HG03196 (cell line): ENCODE measurements at regions not wholly inside any gene's neighbourhood (a gene's known extent, or its start where the extent isn't known, plus 50 kb on each side); places are given as distances from the start of the nearest gene placed in this dataset.

Source experiments
- ATAC-seq: cut with Tn5 transposase; IDR thresholded peaks from one replicate; pipeline ENCODE4 v1.9.1; 2021; ENCODE audit not compliant: unreplicated experiment

DNA sequence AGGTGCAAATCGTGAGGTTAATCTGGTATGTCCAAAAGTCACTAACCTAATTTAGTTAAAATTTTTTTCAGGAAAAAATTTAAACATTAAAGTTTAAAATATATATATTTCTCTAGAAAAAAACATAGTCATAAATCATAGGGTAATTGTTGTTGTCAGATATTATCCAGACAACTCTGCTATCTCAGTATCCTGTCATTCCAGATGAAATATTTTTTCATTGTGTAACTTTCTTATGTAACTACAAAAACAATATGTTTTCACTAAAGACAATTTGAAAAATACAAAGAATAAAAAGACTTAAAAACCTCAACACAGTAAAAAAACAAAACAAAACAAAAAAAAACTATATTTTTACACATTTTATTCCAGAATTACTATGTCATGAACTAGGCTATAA, 57.6 kb downstream of the TENT5A start:
- no peak for ATAC-seq

DNA sequence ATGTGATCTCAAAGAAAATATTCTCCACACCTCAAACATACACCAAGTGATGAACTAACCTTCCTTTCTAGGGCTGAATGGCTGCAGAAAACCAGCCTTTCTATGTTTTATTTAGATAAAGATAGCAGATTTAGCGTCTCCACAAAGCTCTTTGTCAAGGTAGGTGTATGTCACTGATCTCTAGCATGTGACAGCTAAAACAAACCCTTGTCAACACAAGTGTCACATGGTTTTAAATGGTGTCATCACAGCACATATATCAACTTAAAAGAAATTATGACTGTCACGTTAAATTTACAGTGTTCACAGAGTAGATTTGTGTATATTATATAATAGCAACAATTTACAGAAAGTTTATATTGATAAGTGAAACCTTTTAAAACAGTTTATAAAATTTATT, 58.3 kb downstream of the TENT5A start:
- ATAC-seq, result no peak

DNA sequence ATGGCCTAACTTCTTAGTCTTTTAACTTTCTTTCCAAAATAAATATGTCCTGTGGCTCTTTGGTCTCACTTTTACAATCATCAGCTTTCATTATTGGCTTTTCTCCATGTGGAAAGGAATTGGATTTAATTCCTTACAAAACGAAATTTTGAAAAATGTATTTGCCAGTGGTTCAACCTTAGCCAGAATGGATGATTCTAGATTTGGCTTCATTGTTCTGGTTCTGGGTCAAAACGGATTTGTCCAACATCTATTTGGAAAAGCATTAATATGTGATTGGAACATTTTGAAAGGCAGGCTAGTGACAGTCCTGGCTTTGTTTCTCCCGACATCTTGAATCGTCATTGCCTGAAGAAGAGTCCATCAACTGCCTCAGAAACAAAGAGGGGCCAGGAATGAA, 59.2 kb downstream of the TENT5A start:
- no peak for ATAC-seq

DNA sequence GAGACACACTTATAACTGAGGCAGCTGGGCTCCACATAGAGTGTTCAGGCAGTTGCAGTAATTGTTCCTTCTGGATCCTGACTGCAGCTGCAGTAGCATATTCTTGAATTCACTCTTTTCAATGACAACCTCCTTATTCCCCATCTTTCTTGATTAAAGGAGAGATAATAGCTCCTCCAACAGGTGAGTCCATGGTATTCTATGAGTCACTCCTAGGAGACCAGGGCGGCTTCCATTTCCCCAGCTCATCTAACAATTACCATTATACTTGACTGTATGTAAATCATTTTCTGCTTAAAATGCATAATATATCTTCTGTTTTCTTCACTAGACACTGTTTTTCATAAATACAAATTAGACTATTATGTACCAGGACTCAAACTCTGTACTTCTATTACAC, 62.4 kb downstream of the TENT5A start:
- no peak for ATAC-seq

DNA sequence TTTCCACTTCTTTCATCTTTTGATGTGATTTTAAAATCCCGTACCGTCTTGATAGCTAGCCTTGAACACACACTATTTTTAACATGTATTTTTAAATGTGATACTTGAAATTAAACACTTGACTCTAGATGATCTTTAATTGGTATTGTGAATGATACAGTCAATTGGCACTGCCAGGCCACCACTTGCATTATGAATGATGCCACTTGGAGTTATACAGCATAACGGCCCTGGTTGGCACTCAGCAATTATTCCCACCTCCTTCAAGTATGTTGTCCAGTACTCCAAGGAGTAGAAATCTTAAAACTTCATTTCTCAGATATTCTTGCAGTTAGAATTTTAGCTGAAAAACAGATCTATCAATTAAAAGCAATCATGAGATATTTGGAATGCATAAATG, 62.9 kb downstream of the TENT5A start:
- ATAC-seq, result no peak

DNA sequence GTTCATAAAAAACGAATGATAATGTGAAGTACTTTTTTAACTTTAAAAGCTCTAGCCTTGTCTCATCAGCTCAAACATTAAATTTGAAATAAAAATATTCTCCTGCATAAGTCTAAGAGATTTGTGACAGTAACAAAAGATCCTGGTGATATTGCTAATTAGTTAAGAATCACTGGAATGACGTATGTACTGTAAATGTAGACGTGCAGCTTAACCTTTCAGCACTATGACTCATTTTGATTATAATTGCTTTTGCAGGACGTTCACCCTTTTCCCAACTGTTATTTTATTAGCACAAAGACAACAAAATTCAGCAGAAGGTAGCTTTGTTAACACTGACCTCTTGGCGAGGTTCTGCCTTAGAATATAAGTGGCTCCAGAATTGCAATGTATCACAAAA, 68.6 kb downstream of the TENT5A start:
- no peak for ATAC-seq

DNA sequence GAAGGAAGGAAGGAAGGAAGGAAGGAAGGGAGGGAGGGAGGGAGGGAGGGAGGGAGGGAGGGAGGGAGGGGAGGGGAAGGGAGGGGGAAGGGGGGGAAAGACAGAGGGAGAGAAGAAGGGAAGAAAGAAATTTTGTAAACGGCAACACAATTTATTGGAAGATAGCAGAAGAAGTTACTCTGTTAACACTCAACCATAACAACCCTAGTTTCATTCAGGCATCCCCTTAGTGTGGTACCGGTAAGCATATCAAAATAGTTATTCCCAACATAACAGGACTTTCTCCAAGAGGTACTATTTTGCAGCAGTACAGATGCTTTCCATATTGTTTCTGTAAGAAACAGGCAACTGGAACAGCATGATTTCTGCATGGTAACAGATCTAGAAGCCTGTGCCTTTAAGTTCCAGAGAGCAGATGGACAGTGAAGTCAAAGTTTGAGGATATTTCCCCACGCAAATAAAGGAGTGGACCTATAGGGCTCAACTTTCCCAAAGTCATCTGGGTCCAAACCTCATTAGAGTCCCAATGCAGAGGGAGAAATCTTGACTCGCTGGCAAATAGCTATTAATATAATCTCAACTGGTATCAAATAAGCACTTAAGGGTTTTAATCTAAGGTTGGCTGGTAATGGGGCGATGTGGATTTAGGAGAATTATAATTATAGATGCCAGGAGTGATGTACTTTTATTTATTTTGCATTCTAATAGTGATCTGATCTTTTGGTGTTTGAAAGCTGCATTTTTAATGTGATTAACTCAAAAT, 69.4 kb downstream of the TENT5A start:
- no peak for ATAC-seq

DNA sequence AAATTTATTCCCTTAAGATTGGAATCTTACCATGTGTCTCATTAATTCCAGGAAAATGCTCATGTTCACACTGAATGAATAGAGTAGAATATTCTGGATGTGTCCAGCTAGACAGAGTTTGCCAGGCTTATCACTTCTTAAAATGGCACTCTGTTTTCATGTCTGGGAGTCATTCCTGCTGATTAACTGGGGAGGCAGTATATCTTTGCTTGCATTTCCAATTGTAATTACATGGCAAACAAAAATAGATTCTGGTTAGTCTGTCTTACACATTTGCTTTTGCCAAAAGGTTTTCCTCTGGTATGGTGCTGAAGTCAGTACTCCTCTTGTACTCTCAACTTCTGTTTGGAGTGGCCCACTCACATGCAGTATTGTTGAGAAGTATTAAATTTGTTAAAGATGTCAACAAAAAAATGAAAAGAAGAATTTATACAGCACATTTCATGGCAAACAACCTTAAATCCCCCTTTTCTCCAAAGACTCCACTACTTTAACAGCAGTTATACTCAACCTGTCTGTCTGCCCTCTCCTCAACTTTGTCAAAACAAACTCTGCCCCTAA, 70.2 kb downstream of the TENT5A start:
- no peak for ATAC-seq

DNA sequence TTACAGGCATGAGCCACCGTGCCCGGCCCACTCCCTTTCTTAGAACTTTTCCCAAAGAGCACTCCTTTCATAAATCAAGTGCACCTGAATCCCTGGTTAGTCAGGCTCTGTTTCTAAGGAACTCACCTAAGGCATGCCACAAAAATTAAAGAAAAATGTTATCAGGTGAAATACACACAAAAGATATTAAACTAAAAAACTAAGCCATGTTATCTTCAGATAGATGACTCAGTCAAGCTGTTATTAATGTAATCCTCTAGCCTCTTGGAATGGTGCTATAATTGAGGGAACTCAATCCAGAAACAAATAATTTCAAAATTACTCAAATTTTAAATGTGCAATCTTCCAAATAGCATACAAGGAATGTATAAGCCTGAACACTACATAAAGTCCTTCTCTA, 83.0 kb downstream of the TENT5A start:
- ATAC-seq, result no peak

DNA sequence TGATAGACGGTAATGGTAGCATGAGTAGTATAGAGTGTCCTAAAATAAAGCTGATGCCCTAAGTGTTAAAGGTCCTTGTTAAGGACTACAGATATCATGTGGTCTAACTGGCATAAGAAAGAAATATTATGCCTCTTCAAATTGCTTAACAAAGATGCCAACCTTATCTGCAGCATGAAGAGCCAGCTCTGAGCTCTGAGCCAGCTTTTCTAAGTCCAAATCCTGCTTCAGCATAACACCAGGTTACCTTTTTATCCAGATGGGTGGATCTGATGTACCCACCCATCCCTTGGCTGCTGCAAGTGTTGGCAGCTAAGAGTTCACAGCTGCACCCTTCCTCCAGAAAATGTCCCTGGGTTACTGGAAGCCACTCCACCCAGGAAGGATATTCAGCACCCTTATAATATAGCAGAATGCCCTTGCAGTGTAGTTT, 83.8 kb downstream of the TENT5A start:
- no peak for ATAC-seq

DNA sequence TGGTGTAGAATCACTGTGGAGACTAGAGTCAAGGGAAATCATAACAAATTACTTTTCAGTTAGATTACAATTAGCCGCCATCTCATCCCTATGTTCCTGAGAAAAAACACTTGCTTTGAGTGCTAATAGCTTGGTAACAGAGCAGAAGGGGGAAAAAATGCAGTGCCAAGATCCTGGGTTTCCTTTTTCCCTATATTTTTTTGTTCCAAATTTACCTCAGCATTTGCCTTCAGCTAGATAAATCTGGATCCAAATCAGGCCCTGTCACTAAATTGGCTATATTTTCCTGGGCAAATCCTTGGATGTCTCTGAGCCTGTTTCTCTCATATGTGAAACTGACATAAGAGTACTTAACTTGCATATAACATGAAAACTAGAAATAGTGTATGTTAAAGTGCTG, 86.0 kb downstream of the TENT5A start:
- ATAC-seq, result no peak

DNA sequence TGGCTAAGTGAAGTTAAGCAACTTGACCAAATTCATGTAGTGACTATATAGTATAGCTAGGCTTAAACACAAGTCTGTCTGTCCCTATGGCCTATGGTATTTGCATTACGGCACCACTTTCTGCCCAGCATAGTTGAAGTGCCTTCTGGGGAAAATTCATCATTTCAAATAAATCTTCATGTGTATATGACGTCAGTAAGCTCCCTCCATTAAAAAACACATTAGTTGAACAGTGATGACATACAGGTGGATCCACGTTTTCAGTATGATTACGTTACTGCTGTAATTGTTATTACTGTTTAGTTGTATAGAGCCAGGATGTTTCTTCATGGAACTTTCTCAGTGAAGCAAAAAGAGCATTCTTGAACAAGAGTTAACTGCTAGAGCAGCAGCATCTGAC, 96.2 kb downstream of the TENT5A start:
- no peak for ATAC-seq

DNA sequence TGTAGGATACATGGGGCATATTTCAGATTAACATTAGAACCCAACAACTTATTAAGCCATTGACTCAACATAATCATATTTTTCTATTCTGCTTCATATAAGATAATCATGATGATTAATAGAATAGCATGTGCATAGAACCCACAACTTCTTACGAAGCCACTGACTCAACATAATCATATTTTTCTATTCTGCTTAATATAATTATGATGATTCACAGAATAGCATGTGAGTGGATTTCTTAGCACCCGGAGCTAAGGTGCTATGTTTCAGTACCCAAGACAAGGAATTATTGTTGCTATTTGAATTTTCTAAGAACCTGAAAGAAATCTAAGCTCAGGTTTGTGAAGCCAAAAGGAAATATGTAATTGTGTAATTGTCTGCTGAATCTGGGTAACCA, 96.8 kb downstream of the TENT5A start:
- ATAC-seq, result no peak

DNA sequence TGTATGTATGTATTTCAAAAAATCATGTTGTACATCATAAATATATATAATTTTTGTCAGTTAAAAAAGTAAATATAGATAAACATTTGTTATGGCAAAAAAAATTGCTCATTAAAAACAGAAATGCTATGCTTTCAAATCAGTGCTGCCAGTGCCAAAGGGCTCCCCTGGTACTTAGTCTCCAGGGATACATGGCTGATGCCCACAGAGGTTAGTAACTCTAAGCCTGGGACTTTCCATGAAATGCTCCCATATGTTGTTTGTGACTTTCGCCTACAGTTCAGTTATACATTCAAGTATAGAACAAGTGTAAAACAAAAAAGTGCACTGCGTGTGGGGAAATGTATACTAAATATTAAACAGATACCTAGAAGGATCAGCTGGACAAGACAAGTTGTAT, 104.0 kb downstream of the TENT5A start:
- no peak for ATAC-seq

DNA sequence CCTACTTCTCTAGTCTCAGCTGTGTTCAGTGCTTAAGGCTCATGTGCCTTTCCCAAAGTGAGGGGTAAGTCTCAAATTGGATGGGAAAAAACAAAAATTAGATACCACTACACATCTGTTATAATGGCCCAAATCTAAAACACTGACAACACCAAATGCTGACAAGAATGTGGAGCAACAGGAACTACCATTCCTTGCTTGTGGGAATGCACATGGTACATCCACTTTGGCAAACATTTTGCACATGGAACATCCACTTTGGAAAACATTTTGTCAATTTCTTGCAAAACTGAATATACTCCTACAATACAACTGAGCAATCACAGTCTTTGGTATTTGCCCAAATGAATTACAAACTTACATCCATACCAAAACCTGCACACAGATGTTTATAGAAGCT, 109.3 kb downstream of the TENT5A start:
- no peak for ATAC-seq

DNA sequence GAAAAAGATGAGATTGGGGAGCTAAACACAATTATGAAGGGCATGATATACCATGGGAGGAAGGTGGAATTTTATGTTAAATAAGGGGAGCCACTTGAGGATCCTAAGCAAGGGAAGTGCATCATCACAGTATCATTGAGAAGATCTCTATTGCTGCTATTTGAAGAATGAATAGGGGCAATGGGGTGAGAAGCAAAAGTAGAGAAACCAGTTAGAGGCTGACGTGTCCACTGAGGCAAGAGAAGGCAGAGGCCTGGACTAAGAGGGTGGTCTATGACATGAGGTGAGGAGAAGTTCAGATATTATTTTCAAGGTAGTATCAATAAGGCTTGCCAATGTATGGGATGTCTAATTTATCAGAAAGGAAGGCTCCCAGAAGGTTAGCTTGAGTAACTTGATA, 111.6 kb downstream of the TENT5A start:
- ATAC-seq, result no peak

DNA sequence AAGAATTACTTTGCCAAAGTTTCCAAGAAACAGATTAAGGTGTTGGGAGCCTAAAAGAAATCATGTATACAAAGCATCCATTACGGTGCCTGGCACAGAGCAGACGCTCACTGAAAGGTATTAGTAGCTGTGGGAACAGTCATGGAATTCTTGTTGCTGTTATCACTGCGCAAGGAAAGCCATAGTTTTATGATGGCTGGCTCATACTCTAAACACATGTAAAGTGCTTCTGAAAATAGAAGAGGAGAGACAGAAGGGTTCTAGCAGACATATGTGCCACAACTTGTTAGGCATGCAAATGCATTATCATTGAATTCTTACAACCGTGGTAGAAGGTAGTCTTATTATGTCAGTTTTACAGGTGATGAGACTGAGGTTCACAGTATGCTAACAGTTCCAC, 112.4 kb downstream of the TENT5A start:
- ATAC-seq, result no peak

DNA sequence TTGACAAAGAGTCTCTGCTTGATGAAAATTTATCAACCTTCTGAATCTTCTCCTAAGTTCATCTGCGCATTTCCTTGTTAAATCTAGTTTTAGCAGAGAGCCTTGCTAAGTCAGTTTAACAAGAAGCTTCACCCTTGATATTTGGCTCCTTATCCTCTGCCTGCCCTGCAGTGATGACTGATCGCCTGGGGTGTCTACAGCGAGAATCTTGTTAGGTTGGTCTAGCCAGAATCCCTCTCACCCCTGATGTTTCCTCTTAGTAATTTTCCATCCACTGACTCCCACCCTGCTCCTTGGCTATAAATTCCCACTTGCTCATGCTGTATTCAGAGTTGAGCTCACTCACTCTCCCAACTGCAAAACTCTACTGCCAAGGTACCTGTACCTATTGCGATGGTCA, 114.1 kb downstream of the TENT5A start:
- ATAC-seq, result no peak

DNA sequence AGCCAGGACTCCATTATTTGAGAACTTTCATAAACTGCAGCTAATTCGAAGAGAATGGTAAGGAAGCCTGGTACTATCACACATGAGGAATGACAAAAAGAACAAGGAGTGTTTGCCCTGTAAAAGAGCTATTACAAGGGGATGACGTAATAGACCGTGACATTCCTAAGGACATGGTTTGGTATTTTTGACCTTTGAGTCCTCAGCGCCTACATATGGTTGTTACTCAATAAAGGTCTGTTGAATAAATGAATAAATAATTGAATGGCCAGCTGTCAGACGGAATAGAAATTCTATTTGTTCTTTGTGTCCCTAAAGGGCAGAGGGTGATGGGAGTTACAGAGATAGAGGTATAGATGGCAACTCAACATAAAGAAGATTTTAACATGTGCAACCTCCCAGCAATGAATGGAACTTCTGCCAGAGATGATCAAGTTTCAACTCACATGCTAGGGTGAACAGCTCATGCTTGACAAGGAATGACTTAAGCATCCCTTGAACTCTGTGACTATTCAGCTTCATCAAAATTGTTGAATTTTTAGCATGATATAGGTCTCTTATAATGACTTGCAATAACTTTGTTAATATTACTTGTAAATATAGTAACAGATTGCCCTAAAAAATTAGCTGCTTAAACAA, 115.4 kb downstream of the TENT5A start:
- no peak for ATAC-seq

DNA sequence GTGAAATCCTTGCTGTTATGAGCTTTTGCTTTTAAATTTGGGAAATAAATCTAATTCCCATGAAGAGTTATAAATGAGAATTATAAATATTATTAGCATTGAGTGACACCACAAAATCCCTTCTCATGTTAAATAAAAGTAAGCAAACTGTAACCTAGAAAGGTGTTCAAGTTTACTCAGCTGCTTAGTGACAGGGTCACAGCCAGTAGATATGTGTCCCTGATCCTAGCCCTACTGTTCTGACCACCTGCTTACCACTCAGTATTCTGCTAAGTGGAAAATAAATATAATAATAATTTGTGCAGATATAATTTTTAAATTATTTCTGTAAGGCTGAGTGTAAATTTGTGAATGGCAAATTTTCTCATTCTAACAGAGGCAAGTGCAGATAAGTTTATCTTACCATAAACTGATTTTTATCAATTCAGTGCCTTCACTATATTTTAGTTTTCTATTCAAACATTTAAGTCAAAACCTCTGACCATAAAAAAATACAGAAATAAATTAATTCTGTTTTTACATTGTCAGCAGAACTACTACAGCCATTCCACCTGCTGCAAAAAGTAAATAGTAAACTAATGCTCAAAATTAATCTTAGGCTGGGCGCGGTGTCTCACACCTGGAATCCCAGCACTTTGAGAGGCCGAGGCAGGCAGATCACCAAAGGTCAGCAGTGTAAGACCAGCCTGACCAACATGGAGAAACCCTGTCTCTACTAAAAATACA, 118.2 kb downstream of the TENT5A start:
- no peak for ATAC-seq

DNA sequence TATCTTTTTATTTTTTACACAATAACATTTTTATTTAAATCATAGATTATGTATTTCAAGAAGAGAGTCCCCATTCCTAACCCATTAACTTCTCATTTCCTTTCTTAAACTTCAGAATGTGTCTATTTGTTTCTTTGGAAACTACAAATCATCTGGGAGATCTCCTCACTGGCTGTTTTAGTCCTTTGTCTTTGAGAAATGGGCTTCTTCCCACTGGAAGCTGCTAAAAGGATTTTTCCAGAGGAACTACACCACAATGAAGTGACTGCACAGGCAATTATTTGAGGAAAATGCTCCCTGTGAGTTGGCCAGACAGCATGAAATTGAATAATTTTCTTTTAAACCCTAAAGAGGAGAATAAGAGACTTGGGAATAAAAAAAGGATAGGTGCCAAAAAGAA, 119.1 kb downstream of the TENT5A start:
- no peak for ATAC-seq

DNA sequence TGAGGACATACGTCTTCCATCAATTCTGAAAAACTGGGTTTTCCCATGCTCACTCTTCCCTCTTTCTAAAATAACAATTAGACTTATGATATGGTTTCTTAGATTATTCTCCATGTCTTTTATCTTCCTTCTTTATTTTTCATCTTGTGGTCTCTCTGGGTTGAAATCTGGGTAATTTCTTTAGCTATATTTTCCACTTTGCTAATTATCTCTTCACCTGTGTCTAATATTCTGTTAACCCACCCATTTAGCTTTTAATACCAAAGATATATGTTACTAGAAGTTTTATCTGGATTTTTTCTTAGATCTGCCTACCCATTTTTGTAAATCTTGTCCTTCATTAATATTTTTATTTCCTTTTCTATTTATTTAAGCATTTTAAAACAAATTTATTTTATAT, 121.8 kb downstream of the TENT5A start:
- ATAC-seq, result no peak
